Retinal pigment epithelial cell (primary cell): ENCODE measurements at regions not wholly inside any gene's neighbourhood (a gene's known extent, or its start where the extent isn't known, plus 50 kb on each side); places are given as distances from the start of the nearest gene placed in this dataset.
A peak's percentile ranks its signal among the peaks of the same experiment; 100 is the strongest.

Experiments used
- DNase-seq: peaks from one replicate; pipeline ENCODE4 v3.0.0-alpha.2; 2010; ENCODE audit warnings: low read depth
- H3K4me3 ChIP-seq: 2 replicates; pipeline ENCODE4 v1.5.1; 2011; ENCODE audit warnings: mild to moderate bottlenecking, low read length, control low read depth, moderate library complexity
- TF ChIP-seq, protein P1 (sequence below): conservative IDR thresholded peaks from 2 replicates; pipeline ENCODE4 v1.5.1; 2011; ENCODE audit warnings: low read depth, low read length, control low read depth, inconsistent platforms

DNA sequence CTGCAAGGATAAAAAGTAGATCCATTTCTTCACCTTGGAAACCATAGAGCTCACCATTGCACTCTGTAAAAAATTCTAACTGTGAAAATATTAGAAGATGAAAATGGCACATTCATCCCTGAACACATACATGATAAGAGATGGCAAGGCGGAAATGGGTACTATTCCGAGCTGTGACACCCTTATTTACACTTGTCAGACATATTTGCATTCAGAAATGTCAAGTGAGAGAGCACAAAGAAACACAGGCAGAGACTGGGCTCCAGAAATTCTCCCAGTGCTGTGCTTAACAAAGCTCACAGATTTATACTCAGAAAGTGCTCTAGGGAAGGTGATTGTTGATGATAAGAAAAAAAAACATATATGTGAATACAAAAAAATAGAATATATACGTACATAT lies 170.3 kb upstream of the PUM3 start:
- TF ChIP-seq, protein P1, sequence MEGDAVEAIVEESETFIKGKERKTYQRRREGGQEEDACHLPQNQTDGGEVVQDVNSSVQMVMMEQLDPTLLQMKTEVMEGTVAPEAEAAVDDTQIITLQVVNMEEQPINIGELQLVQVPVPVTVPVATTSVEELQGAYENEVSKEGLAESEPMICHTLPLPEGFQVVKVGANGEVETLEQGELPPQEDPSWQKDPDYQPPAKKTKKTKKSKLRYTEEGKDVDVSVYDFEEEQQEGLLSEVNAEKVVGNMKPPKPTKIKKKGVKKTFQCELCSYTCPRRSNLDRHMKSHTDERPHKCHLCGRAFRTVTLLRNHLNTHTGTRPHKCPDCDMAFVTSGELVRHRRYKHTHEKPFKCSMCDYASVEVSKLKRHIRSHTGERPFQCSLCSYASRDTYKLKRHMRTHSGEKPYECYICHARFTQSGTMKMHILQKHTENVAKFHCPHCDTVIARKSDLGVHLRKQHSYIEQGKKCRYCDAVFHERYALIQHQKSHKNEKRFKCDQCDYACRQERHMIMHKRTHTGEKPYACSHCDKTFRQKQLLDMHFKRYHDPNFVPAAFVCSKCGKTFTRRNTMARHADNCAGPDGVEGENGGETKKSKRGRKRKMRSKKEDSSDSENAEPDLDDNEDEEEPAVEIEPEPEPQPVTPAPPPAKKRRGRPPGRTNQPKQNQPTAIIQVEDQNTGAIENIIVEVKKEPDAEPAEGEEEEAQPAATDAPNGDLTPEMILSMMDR = no peak
- DNase-seq = no peak
- H3K4me3 ChIP-seq = no peak overlapping the region

DNA sequence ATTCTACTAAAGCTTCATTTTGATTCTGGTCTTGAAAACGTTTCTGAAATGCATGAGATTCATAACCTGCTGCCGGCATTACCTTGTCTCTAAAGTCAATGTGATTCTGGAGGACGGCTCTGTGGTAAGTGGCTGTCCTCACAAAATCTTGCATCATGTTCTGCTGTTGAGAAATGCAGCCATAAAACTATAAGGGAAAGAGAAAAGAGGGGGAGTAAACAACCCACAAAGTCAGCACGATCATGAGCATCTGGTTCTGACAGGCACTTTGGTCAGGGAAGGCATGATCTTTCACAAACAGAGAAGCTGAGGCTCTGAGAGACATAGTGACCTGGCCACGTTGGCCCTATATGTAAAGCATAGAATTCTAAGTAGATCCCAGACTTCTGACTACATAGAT lies 168.9 kb upstream of the PUM3 start:
- no peak overlapping the region for H3K4me3 ChIP-seq
- TF ChIP-seq, protein P1 = no peak
- DNase-seq = no peak

DNA sequence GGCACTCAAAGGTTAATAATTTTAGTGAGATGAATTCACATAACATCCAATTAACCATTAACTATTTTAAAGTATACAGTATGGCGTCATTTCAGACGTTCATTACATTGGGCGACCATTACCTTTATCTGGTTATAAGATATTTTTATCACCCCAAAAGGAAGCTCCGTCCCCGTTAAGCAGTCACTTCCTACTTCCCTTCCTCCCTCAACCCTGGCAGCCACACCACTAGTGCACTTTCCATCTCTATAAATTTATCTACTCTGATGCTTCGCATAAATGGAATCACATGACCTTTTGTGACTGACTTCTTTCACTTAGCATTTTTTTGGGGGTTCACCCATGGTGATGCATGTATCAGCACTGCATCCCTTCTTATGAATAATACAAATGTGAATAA lies 168.3 kb upstream of the PUM3 start:
- H3K4me3 ChIP-seq = no peak overlapping the region
- TF ChIP-seq, protein P1 = no peak
- no peak for DNase-seq

DNA sequence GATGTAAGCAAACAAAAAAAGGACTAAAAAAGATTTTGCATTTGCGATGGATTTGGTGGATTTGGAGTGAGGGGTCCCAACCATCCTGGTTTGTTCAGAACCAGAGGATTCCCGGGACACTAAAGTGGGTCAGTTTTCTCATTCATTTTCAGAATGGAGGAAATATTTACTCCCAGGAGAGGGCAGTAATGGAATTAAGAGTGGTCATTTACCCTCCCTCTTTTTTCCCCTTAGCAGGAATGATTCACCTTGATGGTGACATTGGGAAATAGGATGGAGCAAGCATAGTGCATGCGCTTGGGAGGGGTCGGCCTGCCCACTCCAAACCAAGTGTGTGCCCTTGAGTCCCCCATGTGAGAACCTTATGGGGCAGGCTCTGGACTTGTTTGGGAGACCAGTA lies 164.2 kb upstream of the PUM3 start:
- TF ChIP-seq, protein P1 = peak; percentile 16
- no peak for DNase-seq
- no peak overlapping the region for H3K4me3 ChIP-seq

DNA sequence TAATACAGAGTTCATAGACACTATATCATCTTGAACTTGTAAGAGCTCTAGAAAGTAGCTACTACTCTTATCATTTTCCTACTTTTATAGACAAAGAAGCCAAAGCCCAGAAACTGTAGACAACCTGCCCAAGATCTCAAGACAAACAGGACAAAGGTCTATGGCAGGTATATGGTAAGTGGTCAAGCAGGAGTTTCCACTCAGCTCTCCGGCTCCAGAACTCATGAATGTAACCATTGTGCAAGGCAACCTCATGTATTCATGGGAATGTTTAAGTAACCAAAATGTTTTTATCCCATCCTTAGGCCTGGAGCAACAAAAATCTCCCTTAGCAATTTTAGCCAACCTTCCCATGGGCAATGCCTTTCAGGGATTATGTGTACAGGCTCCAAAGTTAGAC lies 163.4 kb upstream of the PUM3 start:
- TF ChIP-seq, protein P1 = no peak
- DNase-seq = no peak
- H3K4me3 ChIP-seq = no peak overlapping the region

DNA sequence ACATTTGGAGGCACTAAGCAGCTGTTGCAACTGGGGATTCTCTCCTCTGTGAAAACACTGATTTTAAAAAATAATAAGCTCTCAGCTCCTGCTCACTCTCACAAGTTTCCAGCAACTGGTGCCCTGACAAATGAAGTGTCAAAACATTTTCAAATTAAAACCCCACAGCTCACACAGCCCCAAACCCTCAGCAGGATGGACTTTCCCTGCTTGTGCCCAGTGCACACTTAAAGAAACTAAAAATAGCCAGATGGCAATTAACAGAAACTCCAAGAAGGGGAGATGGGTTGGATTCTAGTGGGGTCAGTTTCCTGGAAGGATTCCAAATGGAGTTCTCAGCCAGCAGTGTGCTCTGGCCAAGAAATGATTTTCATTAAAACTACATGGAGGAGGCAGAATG lies 163.0 kb upstream of the PUM3 start:
- TF ChIP-seq, protein P1 = no peak
- H3K4me3 ChIP-seq = no peak overlapping the region
- DNase-seq = no peak

DNA sequence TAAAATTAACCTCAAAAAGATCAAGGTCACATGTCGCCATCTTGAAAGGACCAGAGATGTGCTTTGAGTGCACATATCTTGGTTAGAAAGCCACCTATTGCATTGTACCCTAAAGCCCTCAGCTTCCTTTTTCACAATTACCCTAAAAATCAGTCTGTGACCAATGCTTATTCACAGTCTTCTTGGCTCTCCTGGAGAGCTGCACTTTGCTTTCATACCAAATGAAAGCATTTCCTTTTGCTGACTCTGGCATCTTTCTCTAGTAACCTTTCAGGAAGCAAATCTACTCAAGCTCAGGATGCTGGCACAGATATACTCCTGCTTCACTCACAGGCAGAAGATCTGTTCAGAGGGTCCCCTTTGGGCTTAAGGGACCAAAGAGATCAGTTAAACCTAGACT lies 160.7 kb upstream of the PUM3 start:
- no peak overlapping the region for H3K4me3 ChIP-seq
- TF ChIP-seq, protein P1 = no peak
- DNase-seq = no peak
